ENCODE measurements at regions not wholly inside any gene's neighbourhood (a gene's known extent, or its start where the extent isn't known, plus 50 kb on each side); places are given as distances from the start of the nearest gene placed in this dataset.

DNA sequence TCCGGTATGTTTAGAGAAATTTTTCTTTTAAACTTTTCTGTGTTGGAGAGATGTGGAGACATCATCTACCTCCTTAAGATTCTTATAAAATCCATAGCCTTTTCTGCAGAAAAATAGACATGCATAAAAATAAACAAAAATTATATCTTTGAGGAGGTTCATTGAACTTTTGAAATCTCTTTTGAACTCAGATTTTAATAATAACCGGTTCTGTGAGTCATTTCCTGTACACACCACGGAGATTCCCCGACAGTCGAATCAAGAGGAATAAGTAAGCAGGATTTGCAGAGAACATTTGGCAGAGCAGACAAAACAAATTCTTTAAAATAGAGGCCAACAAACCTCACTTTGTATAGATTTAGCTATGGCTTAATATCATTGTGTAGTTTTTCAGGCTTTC lies 918.7 kb upstream of the POU3F4 start:
- H3K4me1 ChIP-seq (ENCODE audit: control insufficient read depth, insufficient read depth, low read length) = no peaks in the 10 kb centered on the region
- H3K27me3 ChIP-seq (replicated peaks in 1 of 2; ENCODE audit: control insufficient read depth in 2 of 2, insufficient read depth in 2 of 2, low read length in 1 of 2) = no peaks in the 10 kb centered on the region
- no peak overlapping the region for H3K27ac ChIP-seq (ENCODE audit: control insufficient read depth, insufficient read depth)
- TF ChIP-seq, protein P1, sequence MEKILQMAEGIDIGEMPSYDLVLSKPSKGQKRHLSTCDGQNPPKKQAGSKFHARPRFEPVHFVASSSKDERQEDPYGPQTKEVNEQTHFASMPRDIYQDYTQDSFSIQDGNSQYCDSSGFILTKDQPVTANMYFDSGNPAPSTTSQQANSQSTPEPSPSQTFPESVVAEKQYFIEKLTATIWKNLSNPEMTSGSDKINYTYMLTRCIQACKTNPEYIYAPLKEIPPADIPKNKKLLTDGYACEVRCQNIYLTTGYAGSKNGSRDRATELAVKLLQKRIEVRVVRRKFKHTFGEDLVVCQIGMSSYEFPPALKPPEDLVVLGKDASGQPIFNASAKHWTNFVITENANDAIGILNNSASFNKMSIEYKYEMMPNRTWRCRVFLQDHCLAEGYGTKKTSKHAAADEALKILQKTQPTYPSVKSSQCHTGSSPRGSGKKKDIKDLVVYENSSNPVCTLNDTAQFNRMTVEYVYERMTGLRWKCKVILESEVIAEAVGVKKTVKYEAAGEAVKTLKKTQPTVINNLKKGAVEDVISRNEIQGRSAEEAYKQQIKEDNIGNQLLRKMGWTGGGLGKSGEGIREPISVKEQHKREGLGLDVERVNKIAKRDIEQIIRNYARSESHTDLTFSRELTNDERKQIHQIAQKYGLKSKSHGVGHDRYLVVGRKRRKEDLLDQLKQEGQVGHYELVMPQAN (conservative IDR thresholded peaks at IDR 0.05) = no peak
- TF ChIP-seq RFX5 (IDR thresholded peaks at IDR 0.05; ENCODE audit: low read depth, low read length) (no peak), NR2C2 (IDR thresholded peaks at IDR 0.05; ENCODE audit: borderline replicate concordance, control insufficient read depth, insufficient read length, low read depth) (no peak), TCF3 (IDR thresholded peaks at IDR 0.05; ENCODE audit: borderline replicate concordance, insufficient read depth, low read depth, low read length) (no peak), RAD51 (IDR thresholded peaks at IDR 0.05) (no peak), BRCA1 (IDR thresholded peaks at IDR 0.05; ENCODE audit: low read depth, low read length) (no peak), MXI1 (IDR thresholded peaks at IDR 0.05; ENCODE audit: low read depth, low read length) (no peak), ZNF274 (IDR thresholded peaks at IDR 0.05; ENCODE audit: insufficient read depth, insufficient read length) (no peak), PAX8 (IDR thresholded peaks at IDR 0.05) (no peak), BACH1 (IDR thresholded peaks at IDR 0.05; ENCODE audit: borderline replicate concordance) (no peak), IRF4 (IDR thresholded peaks at IDR 0.05; ENCODE audit: low read depth, low read length) (no peak), TBL1XR1 (IDR thresholded peaks at IDR 0.05; ENCODE audit: low read depth, low read length) (no peak), ZNF622 (IDR thresholded peaks at IDR 0.05) (no peak), SPI1 (IDR thresholded peaks at IDR 0.05; ENCODE audit: borderline replicate concordance, insufficient read depth, low read depth, low read length) (no peak)
- TF ChIP-seq, protein P2, sequence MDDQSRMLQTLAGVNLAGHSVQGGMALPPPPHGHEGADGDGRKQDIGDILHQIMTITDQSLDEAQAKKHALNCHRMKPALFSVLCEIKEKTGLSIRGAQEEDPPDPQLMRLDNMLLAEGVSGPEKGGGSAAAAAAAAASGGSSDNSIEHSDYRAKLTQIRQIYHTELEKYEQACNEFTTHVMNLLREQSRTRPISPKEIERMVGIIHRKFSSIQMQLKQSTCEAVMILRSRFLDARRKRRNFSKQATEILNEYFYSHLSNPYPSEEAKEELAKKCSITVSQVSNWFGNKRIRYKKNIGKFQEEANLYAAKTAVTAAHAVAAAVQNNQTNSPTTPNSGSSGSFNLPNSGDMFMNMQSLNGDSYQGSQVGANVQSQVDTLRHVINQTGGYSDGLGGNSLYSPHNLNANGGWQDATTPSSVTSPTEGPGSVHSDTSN (IDR thresholded peaks at IDR 0.05; ENCODE audit: insufficient replicate concordance, low read depth, low read length) = no peak
- TF ChIP-seq, protein P3, sequence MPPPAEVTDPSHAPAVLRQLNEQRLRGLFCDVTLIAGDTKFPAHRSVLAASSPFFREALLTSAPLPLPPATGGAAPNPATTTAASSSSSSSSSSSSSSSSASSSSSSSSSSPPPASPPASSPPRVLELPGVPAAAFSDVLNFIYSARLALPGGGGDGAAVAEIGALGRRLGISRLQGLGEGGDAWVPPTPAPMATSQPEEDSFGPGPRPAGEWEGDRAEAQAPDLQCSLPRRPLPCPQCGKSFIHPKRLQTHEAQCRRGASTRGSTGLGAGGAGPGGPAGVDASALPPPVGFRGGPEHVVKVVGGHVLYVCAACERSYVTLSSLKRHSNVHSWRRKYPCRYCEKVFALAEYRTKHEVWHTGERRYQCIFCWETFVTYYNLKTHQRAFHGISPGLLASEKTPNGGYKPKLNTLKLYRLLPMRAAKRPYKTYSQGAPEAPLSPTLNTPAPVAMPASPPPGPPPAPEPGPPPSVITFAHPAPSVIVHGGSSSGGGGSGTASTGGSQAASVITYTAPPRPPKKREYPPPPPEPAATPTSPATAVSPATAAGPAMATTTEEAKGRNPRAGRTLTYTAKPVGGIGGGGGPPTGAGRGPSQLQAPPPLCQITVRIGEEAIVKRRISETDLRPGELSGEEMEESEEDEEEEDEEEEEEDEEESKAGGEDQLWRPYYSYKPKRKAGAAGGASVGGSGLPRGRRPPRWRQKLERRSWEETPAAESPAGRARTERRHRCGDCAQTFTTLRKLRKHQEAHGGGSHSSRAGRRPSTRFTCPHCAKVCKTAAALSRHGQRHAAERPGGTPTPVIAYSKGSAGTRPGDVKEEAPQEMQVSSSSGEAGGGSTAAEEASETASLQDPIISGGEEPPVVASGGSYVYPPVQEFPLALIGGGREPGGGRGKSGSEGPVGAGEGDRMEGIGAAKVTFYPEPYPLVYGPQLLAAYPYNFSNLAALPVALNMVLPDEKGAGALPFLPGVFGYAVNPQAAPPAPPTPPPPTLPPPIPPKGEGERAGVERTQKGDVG (CRISPR knock-in tag; IDR thresholded peaks at IDR 0.05) = no peak
- ChIA-PET CTCF (interaction anchor here (1.0 kb wide), 1 partner anchor 10 kb away, joined by 4 read pairs; no protein-coding TSS in a partner anchor), RAD21 (ENCODE audit: unreplicated experiment) (no interaction called here), SMC1A (ENCODE audit: uncharacterized antibody, unreplicated experiment) (no interaction called here), POLR2A (no interaction called here)
- no peak overlapping the region for H2AFZ ChIP-seq (ENCODE audit: control insufficient read depth, low read depth, low read length)
- no peak overlapping the region for H3K9ac ChIP-seq (ENCODE audit: control insufficient read depth, insufficient read depth, low read length)
- H3K79me2 ChIP-seq (ENCODE audit: control insufficient read depth, insufficient read depth, low read length) = no peaks in the 10 kb centered on the region
- no peak for FAIRE-seq
- no peaks in the 10 kb centered on the region for H3K9me3 ChIP-seq (replicated peaks; ENCODE audit: control insufficient read depth, insufficient read depth, low read length)
- intact Hi-C loops (cut with micrococcal nuclease; ENCODE audit: unreplicated experiment) = no loop called here
- H3K4me3 ChIP-seq = no peak overlapping the region
- no peak for DNase-seq (ENCODE audit: low read depth, low spot score)
- no peak overlapping the region for H3K4me2 ChIP-seq (ENCODE audit: control insufficient read depth, insufficient read depth)
- H4K20me1 ChIP-seq (ENCODE audit: control insufficient read depth, insufficient read depth) = no peaks in the 10 kb centered on the region
- 10% methylated on average over 5 of the region's 5 CpGs for WGBS (ENCODE audit: insufficient coverage, insufficient replicate concordance, low lambda C conversion rate, missing lambda C conversion rate)
- ATAC-seq = no peak
- no TSS peak for BruUV-seq (replicated peaks)
- in situ Hi-C loops (cut with MboI) = no loop called here
- no peaks in the 10 kb centered on the region for H3K36me3 ChIP-seq (ENCODE audit: control insufficient read depth in 2 of 2, insufficient read depth in 2 of 2, low read length in 1 of 2)
